Panc1 (cell line): ENCODE measurements at regions not wholly inside any gene's neighbourhood (a gene's known extent, or its start where the extent isn't known, plus 50 kb on each side); places are given as distances from the start of the nearest gene placed in this dataset.

Experiments
- ATAC-seq: fragments of 200-7000 bp; cut with Tn5 transposase; 2 replicates; pipeline ENCODE4 v1.9.1; 2020; ENCODE audit warnings: mild to moderate bottlenecking, moderate library complexity
- BruUV-seq: library from RNA; stranded (reverse); fragments of 400-500 nt; replicated peaks from 2 replicates; lab custom pipeline; 2021; lab: Mats Ljungman, UMichigan
- CTCF ChIA-PET: fragments of 300-600 bp; sonication (Branson Sonifier 250); formaldehyde crosslinking; loops from one replicate; lab custom pipeline; 2022; ENCODE audit warnings: antibody characterized with exemption; lab: Charles Lee
- POLR2A ChIA-PET: fragments of 300-600 bp; sonication (Branson Sonifier 250); formaldehyde crosslinking; loops from one replicate; lab custom pipeline; 2022; ENCODE audit warnings: antibody characterized with exemption; lab: Charles Lee
- DNase-seq: peaks from one replicate; pipeline ENCODE4 v3.0.0-alpha.2; 2010; ENCODE audit warnings: low read depth, low spot score
- H3K27ac ChIP-seq: 2 replicates; pipeline ENCODE4 v1.5.1; 2011; ENCODE audit warnings: mild to moderate bottlenecking, low read length, inconsistent platforms
- H3K27me3 ChIP-seq: fragments of 200-500 bp; sonication (Bioruptor generic); 2 replicates; pipeline ENCODE4 v1.6.0; 2014; ENCODE audit warnings: low read length, inconsistent platforms; ENCODE audit not compliant: control insufficient read depth, insufficient read depth
- H3K36me3 ChIP-seq: fragments of 200-500 bp; sonication (Bioruptor generic); 2 replicates; pipeline ENCODE4 v1.5.1; 2014; ENCODE audit warnings: inconsistent platforms, mild to moderate bottlenecking, low read length, moderate library complexity; ENCODE audit not compliant: control insufficient read depth, insufficient read depth
- H3K4me1 ChIP-seq: 2 replicates; pipeline ENCODE4 v1.5.1; 2011; ENCODE audit warnings: inconsistent platforms, mild to moderate bottlenecking, low read length, moderate library complexity; ENCODE audit not compliant: control insufficient read depth, insufficient read depth
- H3K4me3 ChIP-seq, 2 experiments: 2 replicates each; pipeline ENCODE4 v1.5.1; 2011 to 2012; ENCODE audit warnings: low read depth in 2 of 2, low read length in 2 of 2, mild to moderate bottlenecking in 2 of 2, inconsistent platforms in 1 of 2, moderate library complexity in 1 of 2
- H3K9me3 ChIP-seq: fragments of 200-500 bp; sonication (Bioruptor generic); 2 replicates; pipeline ENCODE4 v1.5.1; 2014; ENCODE audit warnings: low read depth, mild to moderate bottlenecking, inconsistent platforms, low read length, moderate library complexity; ENCODE audit not compliant: control insufficient read depth, insufficient read depth
- POLR2AphosphoS5 ChIP-seq: IDR thresholded peaks from 2 replicates; pipeline ENCODE4 v1.6.1; 2012; ENCODE audit warnings: mild to moderate bottlenecking, low read depth, low read length, moderate library complexity
- SIN3A ChIP-seq: IDR thresholded peaks from 2 replicates; pipeline ENCODE4 v1.6.1; 2012; ENCODE audit warnings: low read depth, mild to moderate bottlenecking, low read length, moderate library complexity, borderline replicate concordance; ENCODE audit not compliant: insufficient read depth
- TCF7L2 ChIP-seq: IDR thresholded peaks from 2 replicates; pipeline ENCODE4 v1.6.1; 2011; ENCODE audit warnings: mild to moderate bottlenecking, low read depth, low read length, inconsistent platforms
- in situ Hi-C: cut with HindIII; loops from 2 replicates; pipeline ENCODE4 v1.10.0; 2016; ENCODE audit warnings: low sequenced_read_pairs, low pct_unique_long_range_greater_than_20kb
- intact Hi-C: fragments of 100-400 bp; cut with micrococcal nuclease; formaldehyde crosslinking; loops from one replicate; pipeline ENCODE4 v1.10.0; 2022; ENCODE audit not compliant: unreplicated experiment
- TF ChIP-seq, protein P1 (sequence below), 2 experiments: IDR thresholded peaks; 2 replicates each; pipeline ENCODE4 v1.6.1; 2011 to 2012; ENCODE audit warnings: low read depth in 2 of 2, control low read depth in 1 of 2, low read length in 1 of 2, mild to moderate bottlenecking in 1 of 2, moderate library complexity in 1 of 2; ENCODE audit not compliant: insufficient read depth in 1 of 2
- TF ChIP-seq, protein P2 (sequence below): fragments of 450-650 bp; IDR thresholded peaks from 2 replicates; pipeline ENCODE4 v1.5.1; 2017; ENCODE audit warnings: mild to moderate bottlenecking

DNA sequence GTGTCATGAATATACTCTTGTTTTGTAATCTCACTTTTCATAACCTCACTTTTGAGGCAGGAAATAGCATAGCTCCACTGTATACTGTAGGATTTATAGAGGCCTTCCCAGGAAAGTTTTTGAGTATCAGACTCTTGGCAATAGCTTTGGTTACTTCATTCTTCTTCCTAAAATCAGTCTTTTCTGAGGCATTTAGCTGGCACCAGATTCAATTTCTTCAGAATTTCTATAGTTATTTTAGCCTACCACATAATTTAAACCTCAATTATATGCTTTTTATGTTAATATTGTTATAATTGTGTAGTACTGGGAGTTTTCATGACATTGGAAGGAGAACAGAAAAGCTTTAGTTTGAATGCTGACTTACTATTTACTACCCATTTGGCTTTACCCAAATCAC is 322.3 kb upstream of the FAR2 start:
- DNase-seq, result no peak
- no peak for ATAC-seq
- no TSS peak for BruUV-seq
- ChIA-PET POLR2A (no interaction called here), CTCF (no interaction called here)
- Histone ChIP-seq H3K4me3 (no peak overlapping the region), H3K36me3 (no peaks in the 10 kb centered on the region), H3K4me1 (no peaks in the 10 kb centered on the region), H3K27me3 (peaks cover 3% of the 10 kb centered on the region; the same call in 1 of the 2 replicates), H3K27ac (no peak overlapping the region), H3K9me3 (no peaks in the 10 kb centered on the region)
- TF ChIP-seq POLR2AphosphoS5 (no peak), SIN3A (no peak), TCF7L2 (no peak)
- TF ChIP-seq, protein P1, sequence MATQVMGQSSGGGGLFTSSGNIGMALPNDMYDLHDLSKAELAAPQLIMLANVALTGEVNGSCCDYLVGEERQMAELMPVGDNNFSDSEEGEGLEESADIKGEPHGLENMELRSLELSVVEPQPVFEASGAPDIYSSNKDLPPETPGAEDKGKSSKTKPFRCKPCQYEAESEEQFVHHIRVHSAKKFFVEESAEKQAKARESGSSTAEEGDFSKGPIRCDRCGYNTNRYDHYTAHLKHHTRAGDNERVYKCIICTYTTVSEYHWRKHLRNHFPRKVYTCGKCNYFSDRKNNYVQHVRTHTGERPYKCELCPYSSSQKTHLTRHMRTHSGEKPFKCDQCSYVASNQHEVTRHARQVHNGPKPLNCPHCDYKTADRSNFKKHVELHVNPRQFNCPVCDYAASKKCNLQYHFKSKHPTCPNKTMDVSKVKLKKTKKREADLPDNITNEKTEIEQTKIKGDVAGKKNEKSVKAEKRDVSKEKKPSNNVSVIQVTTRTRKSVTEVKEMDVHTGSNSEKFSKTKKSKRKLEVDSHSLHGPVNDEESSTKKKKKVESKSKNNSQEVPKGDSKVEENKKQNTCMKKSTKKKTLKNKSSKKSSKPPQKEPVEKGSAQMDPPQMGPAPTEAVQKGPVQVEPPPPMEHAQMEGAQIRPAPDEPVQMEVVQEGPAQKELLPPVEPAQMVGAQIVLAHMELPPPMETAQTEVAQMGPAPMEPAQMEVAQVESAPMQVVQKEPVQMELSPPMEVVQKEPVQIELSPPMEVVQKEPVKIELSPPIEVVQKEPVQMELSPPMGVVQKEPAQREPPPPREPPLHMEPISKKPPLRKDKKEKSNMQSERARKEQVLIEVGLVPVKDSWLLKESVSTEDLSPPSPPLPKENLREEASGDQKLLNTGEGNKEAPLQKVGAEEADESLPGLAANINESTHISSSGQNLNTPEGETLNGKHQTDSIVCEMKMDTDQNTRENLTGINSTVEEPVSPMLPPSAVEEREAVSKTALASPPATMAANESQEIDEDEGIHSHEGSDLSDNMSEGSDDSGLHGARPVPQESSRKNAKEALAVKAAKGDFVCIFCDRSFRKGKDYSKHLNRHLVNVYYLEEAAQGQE (IDR thresholded peaks at IDR 0.05; ENCODE audit: insufficient read depth in 1 of 2, low read depth in 2 of 2, low read length in 1 of 2), result no peak
- TF ChIP-seq, protein P2, sequence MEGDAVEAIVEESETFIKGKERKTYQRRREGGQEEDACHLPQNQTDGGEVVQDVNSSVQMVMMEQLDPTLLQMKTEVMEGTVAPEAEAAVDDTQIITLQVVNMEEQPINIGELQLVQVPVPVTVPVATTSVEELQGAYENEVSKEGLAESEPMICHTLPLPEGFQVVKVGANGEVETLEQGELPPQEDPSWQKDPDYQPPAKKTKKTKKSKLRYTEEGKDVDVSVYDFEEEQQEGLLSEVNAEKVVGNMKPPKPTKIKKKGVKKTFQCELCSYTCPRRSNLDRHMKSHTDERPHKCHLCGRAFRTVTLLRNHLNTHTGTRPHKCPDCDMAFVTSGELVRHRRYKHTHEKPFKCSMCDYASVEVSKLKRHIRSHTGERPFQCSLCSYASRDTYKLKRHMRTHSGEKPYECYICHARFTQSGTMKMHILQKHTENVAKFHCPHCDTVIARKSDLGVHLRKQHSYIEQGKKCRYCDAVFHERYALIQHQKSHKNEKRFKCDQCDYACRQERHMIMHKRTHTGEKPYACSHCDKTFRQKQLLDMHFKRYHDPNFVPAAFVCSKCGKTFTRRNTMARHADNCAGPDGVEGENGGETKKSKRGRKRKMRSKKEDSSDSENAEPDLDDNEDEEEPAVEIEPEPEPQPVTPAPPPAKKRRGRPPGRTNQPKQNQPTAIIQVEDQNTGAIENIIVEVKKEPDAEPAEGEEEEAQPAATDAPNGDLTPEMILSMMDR, result no peak
- in situ Hi-C loops (no loop called here), intact Hi-C loops (no loop called here)

- in situ Hi-C loops (no loop called here), intact Hi-C loops (no loop called here)
- ChIA-PET POLR2A (no interaction called here), CTCF (no interaction called here)
- TF ChIP-seq, protein P1 (IDR thresholded peaks at IDR 0.05; ENCODE audit: insufficient read depth in 1 of 2, low read depth in 2 of 2, low read length in 1 of 2), result no peak
- TF ChIP-seq SIN3A, result no peak
- TF ChIP-seq POLR2AphosphoS5, result no peak
- TF ChIP-seq, protein P2, result no peak
- no peak for TF ChIP-seq TCF7L2
- no peak for DNase-seq
- ATAC-seq, result no peak
- no peaks in the 10 kb centered on the region for H3K9me3 ChIP-seq
- no peak overlapping the region for H3K4me3 ChIP-seq
- H3K36me3 ChIP-seq, result no peaks in the 10 kb centered on the region
- H3K4me1 ChIP-seq, result no peaks in the 10 kb centered on the region
- BruUV-seq, result no TSS peak
- peaks cover 3% of the 10 kb centered on the region; the same call in 1 of the 2 replicates for H3K27me3 ChIP-seq
- H3K27ac ChIP-seq, result no peak overlapping the region
Observed at GRCh38 chr12:28827861-28828260, 321.2 kb upstream of the FAR2 start.
